Endothelial cell of umbilical vein (primary cell): ENCODE measurements at regions not wholly inside any gene's neighbourhood (a gene's known extent, or its start where the extent isn't known, plus 50 kb on each side); places are given as distances from the start of the nearest gene placed in this dataset.

Experiments used
- BruUV-seq: library from RNA; stranded (reverse); fragments of 400-500 nt; replicated peaks from 2 replicates; lab custom pipeline; 2021; lab: Mats Ljungman, UMichigan
- CTCF ChIA-PET: fragments of 300-600, 350-600 bp; sonication (Branson Sonifier 250); formaldehyde crosslinking; loops from one replicate; lab custom pipeline; 2021; ENCODE audit warnings: antibody characterized with exemption, inconsistent platforms; lab: Charles Lee
- POLR2A ChIA-PET: fragments of 300-600, 350-600 bp; sonication (Branson Sonifier 250); formaldehyde crosslinking; loops from one replicate; lab custom pipeline; 2021; ENCODE audit warnings: antibody characterized with exemption, inconsistent platforms; lab: Charles Lee
- DNase-seq: peaks from one replicate; pipeline ENCODE4 v3.0.0-alpha.2; 2011; ENCODE audit warnings: low read depth, low spot score
- FAIRE-seq: peaks from 2 replicates; lab custom pipeline; 2011; peaks lifted over from hg19 to GRCh38; lab: Jason Lieb, UNC
- H2AFZ ChIP-seq: 2 replicates; pipeline ENCODE4 v1.6.0; 2012; ENCODE audit warnings: low read depth, low read length, control low read depth, inconsistent platforms
- H3K27ac ChIP-seq: 2 replicates; pipeline ENCODE4 v1.5.1; 2011; ENCODE audit warnings: low read depth, mild to moderate bottlenecking, control low read depth, low read length, moderate library complexity; ENCODE audit not compliant: insufficient read depth
- H3K27me3 ChIP-seq, 2 experiments: 2 replicates each; pipeline versions ENCODE4 v1.6.0 to v1.6.1; 2011; ENCODE audit warnings: low read length in 2 of 2, mixed read lengths in 1 of 2; ENCODE audit not compliant: control insufficient read depth in 2 of 2, insufficient read depth in 2 of 2
- H3K36me3 ChIP-seq, 2 experiments: 2 replicates in 1 of 2; 3 replicates in 1 of 2; pipeline ENCODE4 v1.5.1; 2011; ENCODE audit warnings: low read length in 2 of 2, mild to moderate bottlenecking in 1 of 2, moderate library complexity in 1 of 2; ENCODE audit not compliant: control insufficient read depth in 2 of 2, insufficient read depth in 2 of 2; ENCODE audit errors: extremely low read depth in 1 of 2
- H3K4me1 ChIP-seq: 3 replicates; pipeline ENCODE4 v1.5.1; 2011; ENCODE audit warnings: mild to moderate bottlenecking, low read length; ENCODE audit not compliant: control insufficient read depth, insufficient read depth; ENCODE audit errors: extremely low read depth
- H3K4me2 ChIP-seq: 2 replicates; pipeline ENCODE4 v1.6.1; 2011; ENCODE audit warnings: low read length, control low read depth, mixed read lengths; ENCODE audit not compliant: insufficient read depth
- H3K4me3 ChIP-seq, 3 experiments: fragments of 200-600 bp in 1 of 3; sonication (generic), shearing (Covaris generic) in 1 of 3; replicated peaks in 1 of 3; 2 replicates each; pipeline ENCODE4 v1.5.1; 2011 to 2016; ENCODE audit warnings: control low read depth in 3 of 3, low read length in 3 of 3, mild to moderate bottlenecking in 2 of 3, inconsistent platforms in 1 of 3, low read depth in 1 of 3, moderate library complexity in 1 of 3; ENCODE audit not compliant: insufficient read depth in 1 of 3
- H3K79me2 ChIP-seq: 2 replicates; pipeline ENCODE4 v1.6.0; 2012; ENCODE audit warnings: low read length, inconsistent platforms; ENCODE audit not compliant: control insufficient read depth, insufficient read depth
- H3K9ac ChIP-seq: replicated peaks from 2 replicates; pipeline ENCODE3; 2011; ENCODE audit warnings: low read length, control low read depth; ENCODE audit not compliant: insufficient read depth; ENCODE audit errors: extremely low read depth
- H3K9me1 ChIP-seq: replicated peaks from 3 replicates; pipeline ENCODE4 v1.6.0; 2011; ENCODE audit warnings: mild to moderate bottlenecking, low read length; ENCODE audit not compliant: control insufficient read depth, insufficient read depth; ENCODE audit errors: extremely low read depth
- H3K9me3 ChIP-seq: replicated peaks from 2 replicates; pipeline ENCODE4 v1.5.1; 2012; ENCODE audit warnings: low read length, inconsistent platforms; ENCODE audit not compliant: control insufficient read depth, insufficient read depth
- H4K20me1 ChIP-seq: replicated peaks from 2 replicates; pipeline ENCODE3; 2011; ENCODE audit warnings: mild to moderate bottlenecking, low read length; ENCODE audit not compliant: control insufficient read depth, insufficient read depth; ENCODE audit errors: extremely low read depth
- EZH2 ChIP-seq: IDR thresholded peaks from 2 replicates; pipeline ENCODE4 v1.6.1; 2012; ENCODE audit warnings: borderline replicate concordance, low read depth, mild to moderate bottlenecking, moderate library complexity, low read length, inconsistent platforms; ENCODE audit not compliant: severe bottlenecking
- FOS ChIP-seq: IDR thresholded peaks from 2 replicates; pipeline ENCODE4 v1.6.1; 2011; ENCODE audit warnings: mild to moderate bottlenecking, low read length, moderate library complexity, borderline replicate concordance; ENCODE audit not compliant: insufficient read depth
- GATA2 ChIP-seq: IDR thresholded peaks from 2 replicates; pipeline ENCODE4 v1.7.0; 2011; ENCODE audit warnings: low read depth, mild to moderate bottlenecking, moderate library complexity, mixed read lengths, low read length; ENCODE audit not compliant: insufficient read length, insufficient read depth
- JUN ChIP-seq: IDR thresholded peaks from 2 replicates; pipeline ENCODE4 v1.6.1; 2011; ENCODE audit warnings: borderline replicate concordance, low read depth; ENCODE audit not compliant: insufficient read length, insufficient read depth
- MYC ChIP-seq: IDR thresholded peaks from one replicate; pipeline ENCODE4 v1.6.1; 2011; ENCODE audit warnings: mild to moderate bottlenecking, low read depth, low read length
- POLR2A ChIP-seq: IDR thresholded peaks from 2 replicates; pipeline ENCODE4 v1.6.1; 2012; ENCODE audit warnings: low read depth, mild to moderate bottlenecking, control low read depth, low read length
- POLR2AphosphoS5 ChIP-seq: IDR thresholded peaks from 2 replicates; pipeline ENCODE4 v1.6.1; 2012; ENCODE audit warnings: low read depth, mild to moderate bottlenecking, control low read depth, low read length, moderate library complexity; ENCODE audit not compliant: insufficient read depth
- dilution Hi-C: fragments of 300-500 bp; cut with MboI; formaldehyde crosslinking; loops from one replicate; pipeline ENCODE4 v1.15.0; 2019; ENCODE audit warnings: low sequenced_read_pairs; ENCODE audit not compliant: extremely low pct_ligation_motif_present
- intact Hi-C: fragments of 100-400 bp; cut with micrococcal nuclease; formaldehyde crosslinking; loops from one replicate; pipeline ENCODE4 v1.10.0; 2022
- TF ChIP-seq, protein P1 (sequence below), 2 donors: IDR thresholded peaks; 1 replicate in 1 of 2; 2 replicates in 1 of 2; pipeline ENCODE4 v1.5.1; 2011; ENCODE audit warnings: low read length in 2 of 2, mild to moderate bottlenecking in 2 of 2, moderate library complexity in 2 of 2, control low read depth in 1 of 2, inconsistent platforms in 1 of 2, low read depth in 1 of 2; ENCODE audit not compliant: insufficient read depth in 1 of 2; ENCODE audit errors: extremely low read depth in 1 of 2
- TF ChIP-seq, protein P2 (sequence below): IDR thresholded peaks from 2 replicates; pipeline ENCODE4 v1.6.1; 2011; ENCODE audit not compliant: insufficient read depth, insufficient read length

DNA sequence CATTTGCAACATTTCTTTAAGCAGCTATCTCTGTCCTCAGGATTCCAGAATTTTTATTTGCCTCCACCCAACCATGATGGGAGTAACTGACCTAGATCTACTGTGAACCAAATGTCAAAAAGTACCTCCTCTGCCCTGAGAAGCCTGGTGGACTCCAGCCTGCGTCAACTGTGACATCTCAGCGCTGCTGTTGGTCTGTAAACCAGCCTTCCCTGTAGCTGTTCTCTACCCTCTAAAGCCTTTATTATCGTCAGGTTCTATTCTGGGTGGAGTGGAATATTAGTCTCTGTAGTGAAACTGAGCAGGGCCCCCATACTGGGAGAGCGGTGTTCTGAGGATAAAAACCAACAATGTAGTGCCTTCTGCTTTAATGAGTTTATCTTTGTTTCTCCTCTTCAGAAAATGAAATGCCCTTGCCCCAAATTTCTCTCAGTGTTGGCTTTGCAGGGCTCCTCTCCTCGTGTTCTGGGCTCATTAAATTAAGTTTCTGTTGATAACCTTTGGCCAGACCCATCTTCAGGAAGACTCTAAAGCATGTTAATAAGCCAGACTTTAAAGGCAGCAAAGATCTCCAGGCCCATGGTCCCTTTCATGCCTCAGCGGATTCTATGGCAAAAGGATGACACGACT lies 223.1 kb upstream of the PLXNA2 start:
- ChIA-PET CTCF (no interaction called here), POLR2A (no interaction called here)

More for the DNA sequence above, 223.1 kb upstream of the PLXNA2 start:
- intact Hi-C loops (loop anchor here (5.0 kb wide), 1 partner anchor 725 kb away; no protein-coding TSS in a partner anchor), dilution Hi-C loops (no loop called here)
- H3K4me2 ChIP-seq, result no peak overlapping the region
- no peak overlapping the region for H3K27ac ChIP-seq
- FAIRE-seq, result no peak
- H2AFZ ChIP-seq, result no peak overlapping the region
- BruUV-seq, result no TSS peak
- no peak overlapping the region for H3K9ac ChIP-seq
- TF ChIP-seq GATA2 (no peak), EZH2 (no peak), JUN (no peak), MYC (no peak), FOS (no peak), POLR2A (no peak), POLR2AphosphoS5 (no peak)
- TF ChIP-seq, protein P1, sequence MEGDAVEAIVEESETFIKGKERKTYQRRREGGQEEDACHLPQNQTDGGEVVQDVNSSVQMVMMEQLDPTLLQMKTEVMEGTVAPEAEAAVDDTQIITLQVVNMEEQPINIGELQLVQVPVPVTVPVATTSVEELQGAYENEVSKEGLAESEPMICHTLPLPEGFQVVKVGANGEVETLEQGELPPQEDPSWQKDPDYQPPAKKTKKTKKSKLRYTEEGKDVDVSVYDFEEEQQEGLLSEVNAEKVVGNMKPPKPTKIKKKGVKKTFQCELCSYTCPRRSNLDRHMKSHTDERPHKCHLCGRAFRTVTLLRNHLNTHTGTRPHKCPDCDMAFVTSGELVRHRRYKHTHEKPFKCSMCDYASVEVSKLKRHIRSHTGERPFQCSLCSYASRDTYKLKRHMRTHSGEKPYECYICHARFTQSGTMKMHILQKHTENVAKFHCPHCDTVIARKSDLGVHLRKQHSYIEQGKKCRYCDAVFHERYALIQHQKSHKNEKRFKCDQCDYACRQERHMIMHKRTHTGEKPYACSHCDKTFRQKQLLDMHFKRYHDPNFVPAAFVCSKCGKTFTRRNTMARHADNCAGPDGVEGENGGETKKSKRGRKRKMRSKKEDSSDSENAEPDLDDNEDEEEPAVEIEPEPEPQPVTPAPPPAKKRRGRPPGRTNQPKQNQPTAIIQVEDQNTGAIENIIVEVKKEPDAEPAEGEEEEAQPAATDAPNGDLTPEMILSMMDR (IDR thresholded peaks at IDR 0.05; ENCODE audit: extremely low read depth in 1 of 2, insufficient read depth in 1 of 2, low read depth in 1 of 2, low read length in 2 of 2), result no peak
- TF ChIP-seq, protein P2, sequence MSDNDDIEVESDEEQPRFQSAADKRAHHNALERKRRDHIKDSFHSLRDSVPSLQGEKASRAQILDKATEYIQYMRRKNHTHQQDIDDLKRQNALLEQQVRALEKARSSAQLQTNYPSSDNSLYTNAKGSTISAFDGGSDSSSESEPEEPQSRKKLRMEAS, result no peak
- no peaks in the 10 kb centered on the region for H4K20me1 ChIP-seq
- DNase-seq, result no peak
- no peaks in the 10 kb centered on the region for H3K36me3 ChIP-seq
- H3K9me1 ChIP-seq, result no peaks in the 10 kb centered on the region
- H3K27me3 ChIP-seq, result peaks cover 4 to 7% of the 10 kb centered on the region in 2 experiments
- no peaks in the 10 kb centered on the region for H3K79me2 ChIP-seq
- no peaks in the 10 kb centered on the region for H3K4me1 ChIP-seq
- H3K4me3 ChIP-seq, result no peak overlapping the region
- H3K9me3 ChIP-seq, result no peaks in the 10 kb centered on the region
